ENCODE measurements at regions not wholly inside any gene's neighbourhood (a gene's known extent, or its start where the extent isn't known, plus 50 kb on each side); places are given as distances from the start of the nearest gene placed in this dataset.

DNA sequence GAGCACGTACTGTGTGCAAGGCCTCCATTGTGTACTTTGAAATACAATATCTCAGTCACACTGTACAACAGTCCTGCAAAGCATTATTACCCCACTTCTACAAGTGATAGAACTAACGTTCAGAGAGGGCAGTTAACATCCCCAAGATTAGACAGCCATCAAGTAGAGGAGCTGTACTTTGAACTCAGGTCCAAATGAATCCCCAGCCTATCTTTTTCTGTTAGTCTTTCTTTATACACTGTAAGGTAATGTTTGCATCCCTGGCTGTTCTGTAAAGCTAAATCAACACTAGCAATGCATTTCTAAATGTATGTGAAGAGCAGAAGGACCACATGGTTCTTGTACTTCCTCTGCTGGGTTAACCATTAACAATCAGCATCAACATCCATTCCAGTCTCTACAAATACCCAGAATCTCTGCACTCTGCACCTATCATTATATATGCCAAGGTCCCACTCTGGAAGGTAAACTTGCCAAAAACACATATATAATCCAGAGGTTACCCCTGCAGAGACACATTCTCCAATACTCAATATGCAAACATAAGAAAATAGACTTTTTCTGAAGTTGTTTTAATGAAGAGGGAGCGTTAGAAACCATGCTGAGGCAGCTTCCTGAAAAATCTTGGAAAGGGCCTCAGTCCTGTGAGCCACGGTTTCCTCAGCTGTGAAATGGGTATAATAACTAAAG lies 182.3 kb downstream of the MZT1 start:
- no peak overlapping the region for H3K4me3 ChIP-seq (replicated peaks; ENCODE audit: low read depth, low read length)
- no peak for DNase-seq (ENCODE audit: low read depth)
- TF ChIP-seq, protein P1, sequence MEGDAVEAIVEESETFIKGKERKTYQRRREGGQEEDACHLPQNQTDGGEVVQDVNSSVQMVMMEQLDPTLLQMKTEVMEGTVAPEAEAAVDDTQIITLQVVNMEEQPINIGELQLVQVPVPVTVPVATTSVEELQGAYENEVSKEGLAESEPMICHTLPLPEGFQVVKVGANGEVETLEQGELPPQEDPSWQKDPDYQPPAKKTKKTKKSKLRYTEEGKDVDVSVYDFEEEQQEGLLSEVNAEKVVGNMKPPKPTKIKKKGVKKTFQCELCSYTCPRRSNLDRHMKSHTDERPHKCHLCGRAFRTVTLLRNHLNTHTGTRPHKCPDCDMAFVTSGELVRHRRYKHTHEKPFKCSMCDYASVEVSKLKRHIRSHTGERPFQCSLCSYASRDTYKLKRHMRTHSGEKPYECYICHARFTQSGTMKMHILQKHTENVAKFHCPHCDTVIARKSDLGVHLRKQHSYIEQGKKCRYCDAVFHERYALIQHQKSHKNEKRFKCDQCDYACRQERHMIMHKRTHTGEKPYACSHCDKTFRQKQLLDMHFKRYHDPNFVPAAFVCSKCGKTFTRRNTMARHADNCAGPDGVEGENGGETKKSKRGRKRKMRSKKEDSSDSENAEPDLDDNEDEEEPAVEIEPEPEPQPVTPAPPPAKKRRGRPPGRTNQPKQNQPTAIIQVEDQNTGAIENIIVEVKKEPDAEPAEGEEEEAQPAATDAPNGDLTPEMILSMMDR (IDR thresholded peaks at IDR 0.05; ENCODE audit: low read length, missing control alignments), result no peak

- no peak for DNase-seq (ENCODE audit: low read depth)
- TF ChIP-seq, protein P1 (IDR thresholded peaks at IDR 0.05; ENCODE audit: low read length, missing control alignments), result no peak
- H3K4me3 ChIP-seq (replicated peaks; ENCODE audit: low read depth, low read length), result no peak overlapping the region
Observed at GRCh38 chr13:72544042-72544441, 183.4 kb downstream of the MZT1 start.

GRCh38 chr13:72542241-72542640 lies 185.2 kb downstream of the MZT1 start:
- H3K4me3 ChIP-seq (replicated peaks; ENCODE audit: low read depth, low read length), result no peak overlapping the region
- TF ChIP-seq, protein P1 (IDR thresholded peaks at IDR 0.05; ENCODE audit: low read length, missing control alignments), result no peak
- no peak for DNase-seq (ENCODE audit: low read depth)

- DNase-seq (ENCODE audit: low read depth), result no peak
- TF ChIP-seq, protein P1 (IDR thresholded peaks at IDR 0.05; ENCODE audit: low read length, missing control alignments), result no peak
- no peak overlapping the region for H3K4me3 ChIP-seq (replicated peaks; ENCODE audit: low read depth, low read length)
Observed at GRCh38 chr13:72541674-72542073, 185.8 kb downstream of the MZT1 start.

- DNase-seq (ENCODE audit: low read depth), result no peak
- TF ChIP-seq, protein P1 (IDR thresholded peaks at IDR 0.05; ENCODE audit: low read length, missing control alignments), result no peak
- H3K4me3 ChIP-seq (replicated peaks; ENCODE audit: low read depth, low read length), result no peak overlapping the region
Observed at GRCh38 chr13:72540881-72541280, 186.5 kb downstream of the MZT1 start.

DNA sequence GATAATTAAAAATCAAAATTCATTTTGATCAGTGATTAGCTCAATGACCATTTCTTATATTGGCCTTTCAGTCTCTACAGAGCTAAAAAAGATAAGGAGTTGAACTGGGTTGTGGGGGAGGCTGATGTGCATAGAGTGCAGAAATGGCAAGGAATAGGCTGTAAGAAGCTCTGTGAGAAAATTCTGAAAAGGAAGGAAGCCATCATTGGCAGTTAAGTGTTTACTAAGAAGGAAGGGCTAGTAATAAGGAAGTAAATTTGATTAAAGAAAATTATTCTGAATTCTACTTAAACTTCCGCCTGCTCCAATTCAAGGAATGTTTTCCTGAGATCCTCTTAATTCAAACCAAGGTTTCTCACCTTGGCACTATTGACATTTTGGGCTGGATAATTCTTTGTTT lies 187.5 kb downstream of the MZT1 start:
- H3K4me3 ChIP-seq (replicated peaks; ENCODE audit: low read depth, low read length), result no peak overlapping the region
- DNase-seq (ENCODE audit: low read depth), result no peak
- TF ChIP-seq, protein P1 (IDR thresholded peaks at IDR 0.05; ENCODE audit: low read length, missing control alignments), result no peak

- TF ChIP-seq, protein P1 (IDR thresholded peaks at IDR 0.05; ENCODE audit: low read length, missing control alignments), result no peak
- DNase-seq (ENCODE audit: low read depth), result no peak
- no peak overlapping the region for H3K4me3 ChIP-seq (replicated peaks; ENCODE audit: low read depth, low read length)
Observed at GRCh38 chr13:72537782-72538181, 189.6 kb downstream of the MZT1 start.

Measured in fibroblast of pulmonary artery (primary cell).